ENCODE measurements at regions not wholly inside any gene's neighbourhood (a gene's known extent, or its start where the extent isn't known, plus 50 kb on each side); places are given as distances from the start of the nearest gene placed in this dataset.

DNA sequence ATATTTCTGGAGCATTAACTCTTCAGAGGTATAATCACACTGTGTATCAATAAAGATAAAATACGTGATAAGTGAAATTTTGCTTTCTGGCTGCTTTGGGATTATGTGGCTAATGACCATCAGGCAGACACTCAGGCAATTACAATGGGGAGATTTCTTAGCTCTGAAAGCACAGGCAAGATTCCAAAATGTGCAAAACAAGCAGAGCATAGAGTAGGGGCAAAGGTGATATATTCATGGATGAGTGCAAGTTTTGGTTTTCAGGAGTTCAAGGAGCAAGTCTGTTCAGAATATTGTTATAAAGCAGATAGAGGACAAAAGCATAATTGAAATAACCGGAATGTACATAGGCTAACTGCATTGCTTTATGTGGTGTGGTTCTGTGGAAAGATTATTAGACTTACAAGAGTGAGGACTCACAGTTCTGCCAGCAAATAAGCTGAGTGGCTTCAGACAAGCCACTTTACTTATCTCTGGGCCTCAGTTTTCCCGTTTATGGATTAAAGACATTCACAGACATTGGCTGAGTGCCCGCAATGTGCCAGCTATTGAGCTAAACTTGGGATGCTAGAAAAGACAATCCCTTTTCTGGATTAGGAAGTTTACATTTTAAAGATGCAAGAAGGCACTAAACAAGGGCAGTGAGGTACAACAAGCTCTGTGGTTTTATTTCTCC is 945.6 kb upstream of the ARRDC3 start:
- POLR2A ChIA-PET: no interaction called here
- TF ChIP-seq RFX5 (IDR thresholded peaks at IDR 0.05; ENCODE audit: low read depth, low read length) (no peak), MEF2A (IDR thresholded peaks at IDR 0.05; ENCODE audit: insufficient read depth, low read depth, low read length) (no peak), HDGF (IDR thresholded peaks at IDR 0.05) (no peak), JUND (IDR thresholded peaks at IDR 0.05; ENCODE audit: low read depth, low read length) (no peak), SREBF2 (IDR thresholded peaks at IDR 0.05; ENCODE audit: low read length) (no peak), CHD4 (IDR thresholded peaks at IDR 0.05) (no peak), TAF1 (IDR thresholded peaks at IDR 0.05; ENCODE audit: borderline replicate concordance, low read depth, low read length) (no peak), CBX3 (IDR thresholded peaks at IDR 0.05; ENCODE audit: borderline replicate concordance, low read depth) (no peak), SMAD5 (IDR thresholded peaks at IDR 0.05; ENCODE audit: low read depth) (no peak), RB1 (IDR thresholded peaks at IDR 0.05; ENCODE audit: borderline replicate concordance) (no peak), HDAC6 (IDR thresholded peaks at IDR 0.05; ENCODE audit: unreplicated experiment) (no peak), TBL1XR1 (IDR thresholded peaks at IDR 0.05; ENCODE audit: low read depth, low read length) (no peak), ZNF24 (IDR thresholded peaks at IDR 0.05) (no peak), IKZF2 (IDR thresholded peaks at IDR 0.05) (no peak)
- TF ChIP-seq, protein P1, sequence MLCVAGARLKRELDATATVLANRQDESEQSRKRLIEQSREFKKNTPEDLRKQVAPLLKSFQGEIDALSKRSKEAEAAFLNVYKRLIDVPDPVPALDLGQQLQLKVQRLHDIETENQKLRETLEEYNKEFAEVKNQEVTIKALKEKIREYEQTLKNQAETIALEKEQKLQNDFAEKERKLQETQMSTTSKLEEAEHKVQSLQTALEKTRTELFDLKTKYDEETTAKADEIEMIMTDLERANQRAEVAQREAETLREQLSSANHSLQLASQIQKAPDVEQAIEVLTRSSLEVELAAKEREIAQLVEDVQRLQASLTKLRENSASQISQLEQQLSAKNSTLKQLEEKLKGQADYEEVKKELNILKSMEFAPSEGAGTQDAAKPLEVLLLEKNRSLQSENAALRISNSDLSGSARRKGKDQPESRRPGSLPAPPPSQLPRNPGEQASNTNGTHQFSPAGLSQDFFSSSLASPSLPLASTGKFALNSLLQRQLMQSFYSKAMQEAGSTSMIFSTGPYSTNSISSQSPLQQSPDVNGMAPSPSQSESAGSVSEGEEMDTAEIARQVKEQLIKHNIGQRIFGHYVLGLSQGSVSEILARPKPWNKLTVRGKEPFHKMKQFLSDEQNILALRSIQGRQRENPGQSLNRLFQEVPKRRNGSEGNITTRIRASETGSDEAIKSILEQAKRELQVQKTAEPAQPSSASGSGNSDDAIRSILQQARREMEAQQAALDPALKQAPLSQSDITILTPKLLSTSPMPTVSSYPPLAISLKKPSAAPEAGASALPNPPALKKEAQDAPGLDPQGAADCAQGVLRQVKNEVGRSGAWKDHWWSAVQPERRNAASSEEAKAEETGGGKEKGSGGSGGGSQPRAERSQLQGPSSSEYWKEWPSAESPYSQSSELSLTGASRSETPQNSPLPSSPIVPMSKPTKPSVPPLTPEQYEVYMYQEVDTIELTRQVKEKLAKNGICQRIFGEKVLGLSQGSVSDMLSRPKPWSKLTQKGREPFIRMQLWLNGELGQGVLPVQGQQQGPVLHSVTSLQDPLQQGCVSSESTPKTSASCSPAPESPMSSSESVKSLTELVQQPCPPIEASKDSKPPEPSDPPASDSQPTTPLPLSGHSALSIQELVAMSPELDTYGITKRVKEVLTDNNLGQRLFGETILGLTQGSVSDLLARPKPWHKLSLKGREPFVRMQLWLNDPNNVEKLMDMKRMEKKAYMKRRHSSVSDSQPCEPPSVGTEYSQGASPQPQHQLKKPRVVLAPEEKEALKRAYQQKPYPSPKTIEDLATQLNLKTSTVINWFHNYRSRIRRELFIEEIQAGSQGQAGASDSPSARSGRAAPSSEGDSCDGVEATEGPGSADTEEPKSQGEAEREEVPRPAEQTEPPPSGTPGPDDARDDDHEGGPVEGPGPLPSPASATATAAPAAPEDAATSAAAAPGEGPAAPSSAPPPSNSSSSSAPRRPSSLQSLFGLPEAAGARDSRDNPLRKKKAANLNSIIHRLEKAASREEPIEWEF (IDR thresholded peaks at IDR 0.05; ENCODE audit: insufficient replicate concordance, low read depth, low read length): no peak
- TF ChIP-seq, protein P2, sequence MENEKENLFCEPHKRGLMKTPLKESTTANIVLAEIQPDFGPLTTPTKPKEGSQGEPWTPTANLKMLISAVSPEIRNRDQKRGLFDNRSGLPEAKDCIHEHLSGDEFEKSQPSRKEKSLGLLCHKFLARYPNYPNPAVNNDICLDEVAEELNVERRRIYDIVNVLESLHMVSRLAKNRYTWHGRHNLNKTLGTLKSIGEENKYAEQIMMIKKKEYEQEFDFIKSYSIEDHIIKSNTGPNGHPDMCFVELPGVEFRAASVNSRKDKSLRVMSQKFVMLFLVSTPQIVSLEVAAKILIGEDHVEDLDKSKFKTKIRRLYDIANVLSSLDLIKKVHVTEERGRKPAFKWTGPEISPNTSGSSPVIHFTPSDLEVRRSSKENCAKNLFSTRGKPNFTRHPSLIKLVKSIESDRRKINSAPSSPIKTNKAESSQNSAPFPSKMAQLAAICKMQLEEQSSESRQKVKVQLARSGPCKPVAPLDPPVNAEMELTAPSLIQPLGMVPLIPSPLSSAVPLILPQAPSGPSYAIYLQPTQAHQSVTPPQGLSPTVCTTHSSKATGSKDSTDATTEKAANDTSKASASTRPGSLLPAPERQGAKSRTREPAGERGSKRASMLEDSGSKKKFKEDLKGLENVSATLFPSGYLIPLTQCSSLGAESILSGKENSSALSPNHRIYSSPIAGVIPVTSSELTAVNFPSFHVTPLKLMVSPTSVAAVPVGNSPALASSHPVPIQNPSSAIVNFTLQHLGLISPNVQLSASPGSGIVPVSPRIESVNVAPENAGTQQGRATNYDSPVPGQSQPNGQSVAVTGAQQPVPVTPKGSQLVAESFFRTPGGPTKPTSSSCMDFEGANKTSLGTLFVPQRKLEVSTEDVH (IDR thresholded peaks at IDR 0.05; ENCODE audit: low read depth, partially characterized antibody): no peak
- TF ChIP-seq, protein P3, sequence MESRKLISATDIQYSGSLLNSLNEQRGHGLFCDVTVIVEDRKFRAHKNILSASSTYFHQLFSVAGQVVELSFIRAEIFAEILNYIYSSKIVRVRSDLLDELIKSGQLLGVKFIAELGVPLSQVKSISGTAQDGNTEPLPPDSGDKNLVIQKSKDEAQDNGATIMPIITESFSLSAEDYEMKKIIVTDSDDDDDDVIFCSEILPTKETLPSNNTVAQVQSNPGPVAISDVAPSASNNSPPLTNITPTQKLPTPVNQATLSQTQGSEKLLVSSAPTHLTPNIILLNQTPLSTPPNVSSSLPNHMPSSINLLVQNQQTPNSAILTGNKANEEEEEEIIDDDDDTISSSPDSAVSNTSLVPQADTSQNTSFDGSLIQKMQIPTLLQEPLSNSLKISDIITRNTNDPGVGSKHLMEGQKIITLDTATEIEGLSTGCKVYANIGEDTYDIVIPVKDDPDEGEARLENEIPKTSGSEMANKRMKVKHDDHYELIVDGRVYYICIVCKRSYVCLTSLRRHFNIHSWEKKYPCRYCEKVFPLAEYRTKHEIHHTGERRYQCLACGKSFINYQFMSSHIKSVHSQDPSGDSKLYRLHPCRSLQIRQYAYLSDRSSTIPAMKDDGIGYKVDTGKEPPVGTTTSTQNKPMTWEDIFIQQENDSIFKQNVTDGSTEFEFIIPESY (IDR thresholded peaks at IDR 0.05): no peak

More for the DNA sequence above, 945.6 kb upstream of the ARRDC3 start:
- RAD21 ChIA-PET (ENCODE audit: unreplicated experiment): no interaction called here
- Histone ChIP-seq H3K4me3 (no peak overlapping the region), H3K27ac (ENCODE audit: control insufficient read depth, insufficient read depth) (no peak overlapping the region), H3K27me3 (replicated peaks in 1 of 2; ENCODE audit: control insufficient read depth in 2 of 2, insufficient read depth in 2 of 2, low read length in 1 of 2) (no peaks in the 10 kb centered on the region), H2AFZ (ENCODE audit: control insufficient read depth, low read depth, low read length) (no peak overlapping the region), H3K79me2 (ENCODE audit: control insufficient read depth, insufficient read depth, low read length) (no peaks in the 10 kb centered on the region), H3K4me1 (ENCODE audit: control insufficient read depth, insufficient read depth, low read length) (no peaks in the 10 kb centered on the region), H3K4me2 (ENCODE audit: control insufficient read depth, insufficient read depth) (no peak overlapping the region), H3K36me3 (ENCODE audit: control insufficient read depth in 2 of 2, insufficient read depth in 2 of 2, low read length in 1 of 2) (no peaks in the 10 kb centered on the region), H3K9ac (ENCODE audit: control insufficient read depth, insufficient read depth, low read length) (no peak overlapping the region), H4K20me1 (ENCODE audit: control insufficient read depth, insufficient read depth) (no peaks in the 10 kb centered on the region), H3K9me3 (replicated peaks; ENCODE audit: control insufficient read depth, insufficient read depth, low read length) (no peaks in the 10 kb centered on the region)
- WGBS (ENCODE audit: insufficient coverage, insufficient replicate concordance, low lambda C conversion rate, missing lambda C conversion rate): 6% methylated on average over 4 of the region's 4 CpGs
- SMC1A ChIA-PET (ENCODE audit: uncharacterized antibody, unreplicated experiment): interaction anchor here (0.6 to 1.1 kb wide), 2 partner anchors 37 to 1016 kb away, joined by 3 read pairs; no protein-coding TSS in a partner anchor
- FAIRE-seq (no peak), ATAC-seq (no peak), DNase-seq (ENCODE audit: low read depth, low spot score) (no peak)
- intact Hi-C loops (cut with micrococcal nuclease; ENCODE audit: unreplicated experiment): no loop called here
- in situ Hi-C loops (cut with MboI): no loop called here
- CTCF ChIA-PET: no interaction called here
- BruUV-seq (replicated peaks): no TSS peak

All from GM12878 (cell line).